ENCODE measurements at regions not wholly inside any gene's neighbourhood (a gene's known extent, or its start where the extent isn't known, plus 50 kb on each side); places are given as distances from the start of the nearest gene placed in this dataset.

DNA sequence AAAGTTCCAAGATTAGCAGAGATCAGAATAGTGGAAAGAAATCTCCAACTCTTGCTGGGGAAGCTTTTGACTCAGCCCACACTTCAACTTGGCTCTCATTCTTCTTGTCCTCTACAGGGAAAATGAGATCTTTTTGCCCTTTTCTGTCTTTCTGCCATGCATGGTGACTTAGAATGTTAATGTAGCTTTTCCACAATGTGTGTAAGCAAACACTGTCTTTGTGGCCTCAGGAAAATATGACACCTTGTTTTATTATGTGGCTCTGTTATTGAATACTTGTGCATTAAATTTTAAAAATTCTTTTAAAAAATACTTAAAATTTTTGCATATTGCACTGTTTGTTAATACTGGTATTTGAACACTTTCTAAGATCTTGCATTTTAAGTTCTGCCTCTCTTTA is 65.4 kb upstream of the WDR75 start:
- no peak for DNase-seq

DNA sequence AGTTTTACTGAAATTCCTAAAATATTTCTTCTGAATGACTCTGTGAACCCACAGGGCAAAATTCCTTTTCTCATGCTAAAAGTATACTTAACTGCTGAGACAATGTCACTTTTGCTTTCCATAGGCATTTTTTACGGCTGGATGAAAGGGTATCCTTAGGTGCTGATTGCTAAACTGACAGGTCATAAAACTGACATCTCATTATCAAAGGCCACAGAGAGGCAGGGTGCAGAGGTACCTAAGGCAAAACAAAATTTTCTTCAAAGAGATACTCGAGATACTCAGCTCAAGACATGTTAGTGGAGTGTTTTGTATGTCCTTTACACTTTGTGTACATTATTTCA is 62.0 kb upstream of the WDR75 start:
- DNase-seq, result no peak

DNA sequence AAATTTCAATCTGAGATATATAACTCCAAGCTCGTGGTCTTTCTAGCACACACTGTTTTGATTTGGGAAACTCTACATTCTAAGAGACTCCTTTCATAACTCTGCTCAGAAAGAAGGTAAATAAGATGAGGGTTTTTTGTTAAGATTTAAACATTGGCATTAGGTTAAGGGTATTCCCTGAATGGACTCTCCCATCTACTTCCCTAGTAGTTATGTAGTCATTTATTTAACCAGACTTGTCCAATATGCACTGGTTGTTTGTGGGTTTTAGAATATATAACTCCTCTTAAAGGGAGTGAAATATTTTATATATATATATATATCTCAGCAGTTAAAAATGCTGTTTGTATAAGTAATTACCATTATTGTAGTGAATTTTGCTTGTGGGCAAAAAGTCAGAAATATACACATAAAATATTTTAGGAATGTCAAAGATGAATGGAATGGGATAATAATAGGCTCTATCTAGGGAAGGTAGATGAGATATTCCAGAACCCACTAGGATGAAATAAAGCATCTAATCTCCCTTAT is 61.5 kb upstream of the WDR75 start:
- no peak for DNase-seq

DNA sequence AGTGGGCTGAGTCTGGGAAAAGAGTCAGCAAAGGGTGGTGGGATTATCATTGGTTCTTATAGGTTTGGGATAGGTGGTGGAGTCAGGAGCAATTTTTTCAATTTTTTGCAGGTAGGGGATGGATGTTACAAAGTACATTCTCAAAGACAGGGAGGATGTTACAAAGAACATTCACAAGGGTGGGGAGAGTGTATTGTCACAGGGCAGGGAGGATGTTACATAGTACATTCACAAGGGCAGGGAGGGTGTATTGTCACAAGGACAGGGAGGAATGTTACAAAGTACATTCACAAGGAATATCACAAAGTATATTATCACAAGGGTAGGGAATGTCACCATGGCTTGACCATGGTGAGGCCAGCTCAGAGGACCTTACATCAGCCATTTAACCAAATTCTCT is 58.6 kb upstream of the WDR75 start:
- DNase-seq, result no peak

DNA sequence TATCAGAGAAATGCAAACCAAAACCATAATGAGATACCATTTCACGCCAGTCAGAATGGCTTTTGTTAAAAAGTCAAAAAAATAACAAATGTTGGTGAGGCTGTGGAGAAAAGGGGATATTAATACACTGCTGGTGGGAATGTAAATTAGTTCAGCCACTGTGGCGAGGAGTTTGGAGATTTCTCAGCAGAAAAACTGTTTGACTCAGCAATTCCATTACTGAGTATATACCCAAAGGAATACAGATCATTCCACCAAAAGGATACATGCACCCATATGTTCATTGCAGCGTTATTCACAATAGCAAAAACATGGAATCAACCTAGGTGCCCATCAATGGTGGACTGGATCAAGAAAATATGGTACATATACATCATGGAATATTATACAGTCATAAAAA is 54.5 kb upstream of the WDR75 start:
- no peak for DNase-seq

DNA sequence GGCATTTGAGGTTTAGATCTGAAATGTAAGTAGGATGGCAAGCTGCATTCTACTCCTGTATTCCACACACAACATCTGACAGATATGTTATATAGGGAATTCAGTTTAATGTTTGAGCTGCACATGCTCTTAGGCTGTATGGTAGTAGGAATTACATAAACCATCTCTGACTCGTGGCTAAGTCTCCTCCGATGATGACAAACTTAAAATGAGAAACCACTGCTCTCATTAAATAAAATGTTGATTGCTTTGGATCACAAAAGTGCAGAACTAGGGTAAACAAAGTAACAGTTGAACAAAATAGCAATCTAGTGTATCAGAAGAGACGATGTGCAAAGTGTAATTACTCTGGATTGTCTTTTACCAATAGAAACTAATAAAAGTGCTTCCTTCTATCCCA is 50.1 kb upstream of the WDR75 start:
- DNase-seq, result no peak
